Putamen (tissue), 1 donor: ENCODE measurements at regions not wholly inside any gene's neighbourhood (a gene's known extent, or its start where the extent isn't known, plus 50 kb on each side); places are given as distances from the start of the nearest gene placed in this dataset.

Source experiments
- DNase-seq: peaks from one replicate; pipeline ENCODE4 v3.0.0-alpha.2; 2016; ENCODE audit warnings: low spot score

DNA sequence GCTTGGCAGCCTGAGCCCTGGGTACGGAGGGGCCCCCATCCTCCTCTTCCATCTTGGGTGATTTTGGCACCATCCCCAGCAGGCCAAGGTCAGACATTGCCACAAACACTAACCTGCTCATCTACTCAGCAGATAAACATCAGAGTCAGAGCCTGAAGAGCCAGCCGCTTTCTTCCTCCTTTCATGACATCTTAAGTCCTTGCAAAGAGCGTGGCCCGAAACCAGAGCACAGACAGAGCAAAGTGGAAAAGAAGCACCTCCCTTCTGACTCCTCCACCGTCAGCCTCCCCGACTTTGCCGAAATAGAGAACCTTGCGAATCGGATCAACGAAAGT, 60.4 kb upstream of the RPH3AL start:
- no peak for DNase-seq

DNA sequence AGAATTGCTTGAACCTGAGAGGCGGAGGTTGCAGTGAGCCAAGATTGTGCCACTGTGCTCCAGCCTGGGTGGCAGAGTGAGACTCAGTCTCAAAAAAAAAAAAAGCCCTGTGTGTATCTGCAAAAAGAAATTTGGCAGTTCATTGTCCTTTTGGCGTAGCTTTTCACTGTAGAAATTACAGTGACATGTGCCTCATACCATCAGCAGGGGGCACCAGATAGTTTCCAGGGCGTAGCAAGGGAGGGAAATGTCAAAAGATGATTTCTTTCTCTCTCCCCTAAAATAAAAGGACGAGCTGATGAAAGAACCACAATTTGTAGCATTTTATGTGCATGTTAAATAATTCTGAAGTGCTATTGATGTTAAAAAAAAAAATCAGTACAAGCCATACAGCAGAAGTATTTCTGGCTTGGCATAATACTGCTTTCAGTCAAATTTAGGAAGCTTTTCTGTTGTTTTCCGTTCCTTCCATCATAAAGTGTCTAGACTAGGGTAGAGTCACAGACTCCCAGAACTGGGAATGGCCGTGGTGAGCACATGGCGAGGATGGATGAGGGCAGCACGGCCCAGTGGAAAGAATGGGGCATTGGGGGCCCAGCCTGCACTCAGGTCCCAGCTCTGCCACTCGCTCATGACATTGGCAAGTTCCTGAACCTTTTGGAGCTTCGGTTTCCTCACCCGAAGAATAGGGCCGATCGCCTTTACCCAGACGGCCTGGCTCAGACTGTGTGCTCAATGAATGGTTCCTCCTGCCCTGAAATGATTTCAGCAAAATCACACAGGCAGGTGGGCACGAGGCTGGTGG, 59.8 kb upstream of the RPH3AL start:
- DNase-seq, result peak; percentile 53

DNA sequence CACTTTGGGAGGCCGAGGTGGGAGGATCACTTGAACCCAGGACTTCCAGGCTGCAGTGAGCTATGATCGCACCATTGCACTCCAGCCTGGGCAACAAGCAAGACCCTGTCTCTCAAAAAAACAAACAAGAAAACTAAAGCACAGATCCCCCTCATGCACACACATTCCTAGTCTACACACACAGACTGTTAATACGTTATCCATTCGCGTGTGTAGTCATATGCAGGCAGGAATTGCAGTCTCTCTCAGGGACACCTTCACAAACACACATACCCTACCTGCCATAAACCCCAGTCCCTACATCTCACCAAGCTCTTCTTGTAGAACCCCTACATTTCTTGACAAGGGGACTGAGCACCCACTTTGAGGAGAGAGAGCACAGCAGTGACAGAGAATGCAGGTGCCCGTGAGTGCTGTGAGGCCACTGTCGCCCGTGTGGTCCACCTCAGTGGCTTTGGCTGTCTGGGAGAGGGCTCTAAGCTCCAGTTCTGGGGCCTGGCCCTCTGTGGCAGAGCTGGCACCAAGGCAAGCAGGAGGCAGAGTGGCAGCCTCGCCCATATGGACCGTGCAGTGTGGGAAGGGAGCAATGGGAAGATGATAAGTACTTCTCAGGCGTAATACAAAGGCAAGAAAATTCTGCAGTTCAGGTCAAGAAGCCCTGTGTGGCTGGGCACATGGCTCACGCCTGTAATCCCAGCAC, 59.0 kb upstream of the RPH3AL start:
- no peak for DNase-seq

GRCh38 chr17:410543-411401, 58.2 kb upstream of the RPH3AL start:
- DNase-seq, result peak; percentile 16

DNA sequence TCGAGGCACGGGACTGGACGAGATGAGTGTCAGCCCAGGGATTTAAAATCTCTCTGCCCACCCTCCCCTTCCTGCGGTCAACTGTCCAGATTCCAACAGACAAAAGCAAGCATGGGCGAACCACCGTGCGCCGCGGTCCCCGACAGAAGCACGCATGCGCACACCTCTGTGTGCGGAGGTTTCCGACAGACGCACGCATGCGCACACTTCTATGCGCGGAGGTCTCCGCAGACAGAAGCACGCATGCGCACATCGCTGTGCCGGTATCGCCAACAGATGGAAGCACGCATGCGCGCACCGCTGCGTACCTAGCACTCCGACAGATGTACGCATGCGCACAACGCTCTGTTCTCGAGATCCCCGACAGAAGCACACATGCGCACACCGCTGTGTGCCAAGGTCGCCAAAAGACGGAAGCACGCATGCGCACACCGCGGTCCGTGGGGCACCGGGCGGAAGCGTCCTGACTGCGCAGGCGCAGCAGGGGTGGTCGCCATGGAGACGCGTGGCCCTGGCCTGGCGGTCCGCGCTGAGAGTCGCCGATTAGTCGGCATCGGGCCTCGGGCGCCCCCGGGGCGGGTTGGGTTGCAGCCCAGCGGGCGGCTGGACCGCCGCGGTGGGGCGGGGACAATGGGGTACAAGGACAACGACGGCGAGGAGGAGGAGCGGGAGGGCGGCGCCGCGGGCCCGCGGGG, 57.4 kb upstream of the RPH3AL start:
- peak; percentile 98 for DNase-seq

DNA sequence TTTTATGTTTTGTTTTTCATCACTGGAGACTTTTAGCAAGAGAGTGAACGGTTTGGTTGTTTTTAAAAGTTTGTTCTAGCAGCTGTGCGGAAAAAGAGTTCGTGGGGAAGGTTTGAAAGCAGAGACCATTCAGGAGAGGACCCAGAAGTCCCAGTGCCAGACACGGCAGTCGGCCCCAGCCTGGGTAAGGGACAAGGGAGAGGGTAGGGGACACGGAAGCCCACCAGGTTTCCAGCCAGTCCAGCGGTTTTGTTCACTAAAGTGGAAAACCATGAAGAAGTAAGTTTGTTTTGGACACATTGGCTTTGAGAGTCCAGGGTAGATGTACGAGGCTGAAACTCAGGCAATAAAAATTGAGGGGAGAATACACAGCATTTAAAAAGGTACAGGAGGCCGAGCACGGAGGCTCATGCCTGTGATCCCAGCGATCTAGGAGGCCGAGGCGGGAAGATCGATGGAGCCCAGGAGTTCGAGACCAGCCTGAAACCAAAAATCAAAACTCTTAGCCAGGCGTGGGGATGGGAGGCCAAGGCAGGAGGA, 56.8 kb upstream of the RPH3AL start:
- DNase-seq, result no peak

GRCh38 chr17:404703-405102, 52.1 kb upstream of the RPH3AL start:
- DNase-seq, result no peak
